PC-9 (cell line): ENCODE measurements at regions not wholly inside any gene's neighbourhood (a gene's known extent, or its start where the extent isn't known, plus 50 kb on each side); places are given as distances from the start of the nearest gene placed in this dataset.

Source experiments
- CTCF ChIP-seq: fragments of 200-600 bp; sonication (generic); conservative IDR thresholded peaks from 2 replicates; pipeline ENCODE4 v1.6.1; 2017; ENCODE audit warnings: mixed run types, antibody characterized with exemption, mild to moderate bottlenecking, moderate library complexity
- EZH2 ChIP-seq: fragments of 200-600 bp; sonication (generic); IDR thresholded peaks from 2 replicates; pipeline ENCODE4 v1.8.0; 2017; ENCODE audit warnings: antibody characterized with exemption, low read depth

- TF ChIP-seq CTCF (no peak), EZH2 (no peak)
Observed at GRCh38 chr7:50867034-50867356, 84.3 kb upstream of the GRB10 start.
